ENCODE measurements at regions not wholly inside any gene's neighbourhood (a gene's known extent, or its start where the extent isn't known, plus 50 kb on each side); places are given as distances from the start of the nearest gene placed in this dataset.

- TF ChIP-seq UBTF (IDR thresholded peaks at IDR 0.05; ENCODE audit: borderline replicate concordance in 1 of 2, low read depth in 2 of 2, low read length in 2 of 2): no peak
- TF ChIP-seq ZNF165 (CRISPR knock-in tag; IDR thresholded peaks at IDR 0.05; ENCODE audit: borderline replicate concordance): no peak
- TF ChIP-seq SMARCA5 (IDR thresholded peaks at IDR 0.05): 0 out of 2 replicates have a peak, but pooled peaks have one; percentile 36
- no peak for TF ChIP-seq SMAD3 (CRISPR knock-in tag; conservative IDR thresholded peaks at IDR 0.05)
- no peak for TF ChIP-seq SP1 (CRISPR knock-in tag; IDR thresholded peaks at IDR 0.05)
- no peak for TF ChIP-seq ATF4 (CRISPR knock-in tag; IDR thresholded peaks at IDR 0.05)
- TF ChIP-seq TEAD1 (CRISPR knock-in tag; IDR thresholded peaks at IDR 0.05): no peak
- TF ChIP-seq RBM15 (IDR thresholded peaks at IDR 0.05; ENCODE audit: insufficient read depth, low read length): no peak
- TF ChIP-seq EHMT2 (IDR thresholded peaks at IDR 0.05): peak; percentile 51; the same call in 1 of the 2 replicates
- no peak for TF ChIP-seq SP2 (IDR thresholded peaks at IDR 0.05; ENCODE audit: extremely low read depth, low read depth, low read length, poor library complexity, severe bottlenecking)
- peak; percentile 65 for TF ChIP-seq HMBOX1 (IDR thresholded peaks at IDR 0.05)
- TF ChIP-seq NFATC3 (IDR thresholded peaks at IDR 0.05): peak; percentile 55; the same call in 1 of the 2 replicates
- 0 out of 2 replicates have a peak, but pooled peaks have one; percentile 28 for TF ChIP-seq CREB3 (tag; conservative IDR thresholded peaks at IDR 0.05; ENCODE audit: low read depth)
- TF ChIP-seq ZNF316 (IDR thresholded peaks at IDR 0.05): no peak
- TF ChIP-seq ZNF184 (CRISPR knock-in tag; IDR thresholded peaks at IDR 0.05): no peak
- no peak for TF ChIP-seq IRF1 (CRISPR knock-in tag; IDR thresholded peaks at IDR 0.05; ENCODE audit: borderline replicate concordance)
- 0 out of 2 replicates have a peak, but pooled peaks have one; percentile 47 for TF ChIP-seq MEF2D (tag; conservative IDR thresholded peaks at IDR 0.05; ENCODE audit: low read depth)
- no peak for TF ChIP-seq HES1 (IDR thresholded peaks at IDR 0.05; ENCODE audit: low read depth)
- TF ChIP-seq NFXL1 (CRISPR knock-in tag; IDR thresholded peaks at IDR 0.05): 0 out of 2 replicates have a peak, but pooled peaks have one; percentile 17
- no peak for TF ChIP-seq ATF1 (CRISPR knock-in tag; IDR thresholded peaks at IDR 0.05)
- no peak for TF ChIP-seq ATF1 (tag; IDR thresholded peaks at IDR 0.05)
- peak; percentile 3; the same call in 1 of the 2 replicates for TF ChIP-seq TAL1 (IDR thresholded peaks at IDR 0.05)
Observed at GRCh38 chr3:170811928-170812591, 57.9 kb downstream of the RPL22L1 start (continued).

Measured in K562 (cell line).